OCI-LY1 (cell line): ENCODE measurements at regions not wholly inside any gene's neighbourhood (a gene's known extent, or its start where the extent isn't known, plus 50 kb on each side); places are given as distances from the start of the nearest gene placed in this dataset.

Experiments
- H2AFZ ChIP-seq: fragments of 200-600 bp; sonication (generic), shearing (Covaris generic); 2 replicates; pipeline ENCODE4 v1.6.0; 2014; ENCODE audit warnings: antibody characterized with exemption, mild to moderate bottlenecking, low read length
- H3F3A ChIP-seq: fragments of 200-600 bp; sonication (generic), shearing (Covaris generic); 2 replicates; pipeline ENCODE4 v1.6.0; 2014; ENCODE audit warnings: mild to moderate bottlenecking, antibody characterized with exemption, low read length, moderate library complexity; ENCODE audit not compliant: insufficient read depth
- H3K27ac ChIP-seq: fragments of 200-600 bp; sonication (generic); 2 replicates; pipeline ENCODE4 v1.5.1; 2014; ENCODE audit warnings: low read length, mixed run types, mild to moderate bottlenecking, low read depth; ENCODE audit not compliant: poor library complexity, severe bottlenecking
- H3K27me3 ChIP-seq: fragments of 200-600 bp; sonication (generic); 2 replicates; pipeline ENCODE4 v1.6.0; 2014; ENCODE audit warnings: antibody characterized with exemption, mild to moderate bottlenecking, low read length, moderate library complexity; ENCODE audit not compliant: insufficient read depth
- H3K36me3 ChIP-seq: fragments of 200-600 bp; sonication (generic); 2 replicates; pipeline ENCODE4 v1.6.1; 2014; ENCODE audit warnings: mild to moderate bottlenecking, antibody characterized with exemption, low read length, moderate library complexity, mixed read lengths; ENCODE audit not compliant: insufficient read depth
- H3K4me1 ChIP-seq: fragments of 200-600 bp; sonication (generic); 2 replicates; pipeline ENCODE4 v1.5.1; 2014; ENCODE audit warnings: mild to moderate bottlenecking, low read length, moderate library complexity; ENCODE audit not compliant: insufficient read depth, severe bottlenecking
- H3K4me2 ChIP-seq: fragments of 200-600 bp; sonication (generic), shearing (Covaris generic); 2 replicates; pipeline ENCODE4 v1.6.1; 2014; ENCODE audit warnings: low read length
- H3K4me3 ChIP-seq: fragments of 200-600 bp; sonication (generic); 2 replicates; pipeline ENCODE4 v1.5.1; 2014; ENCODE audit warnings: low read length, low read depth, mild to moderate bottlenecking, mixed read lengths; ENCODE audit not compliant: poor library complexity, severe bottlenecking
- H3K79me2 ChIP-seq: fragments of 200-600 bp; shearing (Covaris generic); 2 replicates; pipeline ENCODE4 v1.6.1; 2016; ENCODE audit warnings: mixed run types, low read length, mixed read lengths; ENCODE audit not compliant: insufficient read depth
- H3K9ac ChIP-seq: fragments of 200-600 bp; sonication (generic), shearing (Covaris generic); 2 replicates; pipeline ENCODE4 v1.6.1; 2014; ENCODE audit warnings: mild to moderate bottlenecking, low read length, mixed read lengths
- H3K9me2 ChIP-seq: fragments of 200-600 bp; sonication (generic), shearing (Covaris generic); 2 replicates; pipeline ENCODE4 v1.6.1; 2014; ENCODE audit warnings: low read depth, mild to moderate bottlenecking, low read length, mixed read lengths
- H3K9me3 ChIP-seq: fragments of 200-600 bp; shearing (Covaris generic); 2 replicates; pipeline ENCODE4 v1.6.1; 2014; ENCODE audit warnings: low read length, mixed read lengths
- H4K20me1 ChIP-seq: fragments of 200-600 bp; sonication (generic), shearing (Covaris generic); 2 replicates; pipeline ENCODE4 v1.6.0; 2016; ENCODE audit warnings: mild to moderate bottlenecking, low read length; ENCODE audit not compliant: insufficient read depth
- EZH2 ChIP-seq: fragments of 200-600 bp; sonication (generic), shearing (Covaris generic); IDR thresholded peaks from 2 replicates; pipeline ENCODE4 v1.8.0; 2017; ENCODE audit warnings: borderline replicate concordance, mixed run types, mild to moderate bottlenecking, antibody characterized with exemption, low read length, moderate library complexity, mixed read lengths
- TF ChIP-seq, protein P1 (sequence below): fragments of 200-600 bp; sonication (generic), shearing (Covaris generic); IDR thresholded peaks from 2 replicates; pipeline ENCODE4 v1.5.1; 2017; ENCODE audit warnings: mild to moderate bottlenecking, antibody characterized with exemption, low read length, moderate library complexity, mixed read lengths

DNA sequence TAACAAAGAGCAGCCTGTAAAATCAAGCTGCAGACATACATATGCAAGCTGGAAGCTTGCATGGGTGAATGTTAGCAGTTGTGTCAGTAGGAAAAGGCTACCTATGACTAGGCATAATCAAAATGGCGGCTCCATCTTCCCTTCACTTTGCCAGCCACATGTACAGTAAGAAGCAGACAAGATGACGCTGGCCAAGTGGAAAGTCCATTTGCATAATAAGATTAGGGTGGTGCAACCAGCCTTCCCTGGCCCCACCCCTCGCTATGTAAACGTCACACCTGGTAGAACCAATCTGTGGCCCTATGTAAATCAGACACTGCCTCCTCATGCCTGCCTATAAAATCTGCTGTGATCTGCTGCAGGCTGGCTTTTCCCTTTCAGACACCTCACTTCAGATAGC, 171.9 kb upstream of the USP25 start:
- Histone ChIP-seq H3K4me1 (no peaks in the 10 kb centered on the region), H3K9ac (no peak overlapping the region), H3K27me3 (no peaks in the 10 kb centered on the region), H3K36me3 (no peaks in the 10 kb centered on the region), H3K79me2 (no peaks in the 10 kb centered on the region), H4K20me1 (no peaks in the 10 kb centered on the region), H2AFZ (no peak overlapping the region), H3F3A (no peaks in the 10 kb centered on the region), H3K4me2 (no peak overlapping the region), H3K9me2 (no peaks in the 10 kb centered on the region), H3K9me3 (no peaks in the 10 kb centered on the region), H3K27ac (no peak overlapping the region), H3K4me3 (no peak overlapping the region)
- TF ChIP-seq, protein P1, sequence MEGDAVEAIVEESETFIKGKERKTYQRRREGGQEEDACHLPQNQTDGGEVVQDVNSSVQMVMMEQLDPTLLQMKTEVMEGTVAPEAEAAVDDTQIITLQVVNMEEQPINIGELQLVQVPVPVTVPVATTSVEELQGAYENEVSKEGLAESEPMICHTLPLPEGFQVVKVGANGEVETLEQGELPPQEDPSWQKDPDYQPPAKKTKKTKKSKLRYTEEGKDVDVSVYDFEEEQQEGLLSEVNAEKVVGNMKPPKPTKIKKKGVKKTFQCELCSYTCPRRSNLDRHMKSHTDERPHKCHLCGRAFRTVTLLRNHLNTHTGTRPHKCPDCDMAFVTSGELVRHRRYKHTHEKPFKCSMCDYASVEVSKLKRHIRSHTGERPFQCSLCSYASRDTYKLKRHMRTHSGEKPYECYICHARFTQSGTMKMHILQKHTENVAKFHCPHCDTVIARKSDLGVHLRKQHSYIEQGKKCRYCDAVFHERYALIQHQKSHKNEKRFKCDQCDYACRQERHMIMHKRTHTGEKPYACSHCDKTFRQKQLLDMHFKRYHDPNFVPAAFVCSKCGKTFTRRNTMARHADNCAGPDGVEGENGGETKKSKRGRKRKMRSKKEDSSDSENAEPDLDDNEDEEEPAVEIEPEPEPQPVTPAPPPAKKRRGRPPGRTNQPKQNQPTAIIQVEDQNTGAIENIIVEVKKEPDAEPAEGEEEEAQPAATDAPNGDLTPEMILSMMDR, result no peak
- TF ChIP-seq EZH2, result no peak

DNA sequence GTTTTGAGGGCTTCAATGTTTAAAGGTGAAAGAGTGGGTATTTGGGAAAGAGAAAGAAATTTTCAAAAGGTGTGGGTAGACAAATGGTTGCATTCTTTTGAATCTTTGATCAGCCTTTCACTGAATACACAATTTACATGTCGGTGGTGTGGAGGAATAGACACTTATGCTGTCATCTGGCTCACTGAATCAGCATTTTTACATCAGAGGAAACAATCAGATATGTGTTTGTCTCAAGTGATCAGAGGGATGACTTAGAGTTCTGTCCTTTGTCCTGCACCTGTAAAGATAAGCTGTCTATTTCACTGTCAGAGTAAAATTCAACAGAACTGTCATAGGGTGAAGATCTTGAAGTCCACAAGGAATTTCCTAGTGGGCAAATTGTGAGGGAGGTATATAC, 170.9 kb upstream of the USP25 start:
- Histone ChIP-seq H3K27ac (no peak overlapping the region), H2AFZ (no peak overlapping the region), H3K4me1 (no peaks in the 10 kb centered on the region), H3K9me3 (no peaks in the 10 kb centered on the region), H3K4me2 (no peak overlapping the region), H3K9ac (no peak overlapping the region), H3K9me2 (no peaks in the 10 kb centered on the region), H3K4me3 (no peak overlapping the region), H3K27me3 (no peaks in the 10 kb centered on the region), H4K20me1 (no peaks in the 10 kb centered on the region), H3F3A (no peaks in the 10 kb centered on the region), H3K79me2 (no peaks in the 10 kb centered on the region), H3K36me3 (no peaks in the 10 kb centered on the region)
- no peak for TF ChIP-seq EZH2
- TF ChIP-seq, protein P1, result no peak

DNA sequence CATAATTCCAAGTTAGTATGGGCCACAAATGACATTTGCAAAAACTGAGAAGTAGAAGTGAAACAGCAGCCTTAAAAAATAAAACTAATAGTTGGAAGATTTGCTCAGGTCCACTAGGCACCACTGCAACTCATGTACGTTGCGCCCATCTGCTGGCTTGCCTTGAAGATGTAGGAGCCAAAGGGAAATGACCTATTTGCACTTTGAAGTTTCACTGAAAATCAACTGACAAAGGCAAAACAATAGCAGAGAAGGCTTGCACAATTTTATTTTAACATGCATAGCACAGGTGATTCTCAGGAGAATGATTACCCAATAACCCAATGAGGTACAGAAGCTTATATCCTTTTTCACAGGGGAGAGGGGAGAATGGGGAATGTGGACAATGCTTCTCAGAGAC, 170.1 kb upstream of the USP25 start:
- no peaks in the 10 kb centered on the region for H3K9me2 ChIP-seq
- H3K9me3 ChIP-seq, result no peaks in the 10 kb centered on the region
- no peaks in the 10 kb centered on the region for H3K4me1 ChIP-seq
- H3F3A ChIP-seq, result no peaks in the 10 kb centered on the region
- no peaks in the 10 kb centered on the region for H4K20me1 ChIP-seq
- H3K4me3 ChIP-seq, result no peak overlapping the region
- no peaks in the 10 kb centered on the region for H3K79me2 ChIP-seq
- no peak overlapping the region for H2AFZ ChIP-seq
- H3K9ac ChIP-seq, result no peak overlapping the region
- H3K27me3 ChIP-seq, result no peaks in the 10 kb centered on the region
- no peak overlapping the region for H3K4me2 ChIP-seq
- TF ChIP-seq, protein P1, result no peak
- TF ChIP-seq EZH2, result no peak
- H3K36me3 ChIP-seq, result no peaks in the 10 kb centered on the region
- H3K27ac ChIP-seq, result no peak overlapping the region
